ENCODE measurements at regions not wholly inside any gene's neighbourhood (a gene's known extent, or its start where the extent isn't known, plus 50 kb on each side); places are given as distances from the start of the nearest gene placed in this dataset.
"Not testable (repeated sequence)": the region's sequence is repeated elsewhere in the genome, so short reads cannot be mapped to it uniquely, and the experiment has no call there.

- DNase-seq = peak in 1 of 2 experiments; percentile 10
These were observed 758.6 kb upstream of the ZWINT start for GRCh38 chr10:57119684-57120083.

GRCh38 chr10:57113545-57113944 is 752.5 kb upstream of the ZWINT start:
- no peak for DNase-seq

- no peak for DNase-seq
These were observed 741.2 kb upstream of the ZWINT start for GRCh38 chr10:57102236-57102635.

GRCh38 chr10:57098146-57098545 is 737.1 kb upstream of the ZWINT start:
- DNase-seq = no peak

GRCh38 chr10:57096044-57096443 is 735.0 kb upstream of the ZWINT start:
- no peak for DNase-seq

GRCh38 chr10:57094965-57095364 is 733.9 kb upstream of the ZWINT start:
- no peak for DNase-seq

GRCh38 chr10:57094083-57094482 is 733.0 kb upstream of the ZWINT start:
- no peak for DNase-seq

GRCh38 chr10:57053530-57053929 is 692.5 kb upstream of the ZWINT start:
- DNase-seq = no peak

GRCh38 chr10:57049096-57049495 is 688.0 kb upstream of the ZWINT start:
- DNase-seq = no peak

- DNase-seq = peak in 1 of 2 experiments; percentile 10
These were observed 677.5 kb upstream of the ZWINT start for GRCh38 chr10:57038531-57038930.

GRCh38 chr10:57035310-57035709 is 674.3 kb upstream of the ZWINT start:
- DNase-seq = no peak

- DNase-seq = not testable (repeated sequence)
These were observed 671.2 kb upstream of the ZWINT start for GRCh38 chr10:57032301-57032700.

- DNase-seq = no peak
These were observed 670.3 kb upstream of the ZWINT start for GRCh38 chr10:57031346-57031745.

GRCh38 chr10:57026307-57026706 is 665.2 kb upstream of the ZWINT start:
- DNase-seq = no peak

GRCh38 chr10:57023626-57024025 is 662.6 kb upstream of the ZWINT start:
- DNase-seq = no peak

- no peak for DNase-seq
These were observed 657.4 kb upstream of the ZWINT start for GRCh38 chr10:57018452-57018851.

- no peak for DNase-seq
These were observed 656.4 kb upstream of the ZWINT start for GRCh38 chr10:57017356-57018037.

- DNase-seq = peak; percentile 55 to 82
These were observed 654.7 kb upstream of the ZWINT start for GRCh38 chr10:57015595-57016318.

- no peak for DNase-seq
These were observed 654.1 kb upstream of the ZWINT start for GRCh38 chr10:57015187-57015586.

- DNase-seq = no peak
These were observed 653.7 kb upstream of the ZWINT start for GRCh38 chr10:57014758-57015157.

GRCh38 chr10:57008189-57008588 is 647.1 kb upstream of the ZWINT start:
- no peak for DNase-seq

- DNase-seq = no peak
These were observed 630.6 kb upstream of the ZWINT start for GRCh38 chr10:56991591-56992069.

- no peak for DNase-seq
These were observed 614.5 kb upstream of the ZWINT start for GRCh38 chr10:56975513-56975912.

- peak in 1 of 2 experiments; percentile 5 for DNase-seq
These were observed 612.7 kb upstream of the ZWINT start for GRCh38 chr10:56973766-56974165.
